ENCODE measurements at regions not wholly inside any gene's neighbourhood (a gene's known extent, or its start where the extent isn't known, plus 50 kb on each side); places are given as distances from the start of the nearest gene placed in this dataset.

GRCh38 chr9:99632349-99633038 is 189.2 kb upstream of the NR4A3 start:
- DNase-seq, result no peak

GRCh38 chr9:99633265-99633664 is 188.4 kb upstream of the NR4A3 start:
- Histone ChIP-seq H3K4me1 (ENCODE audit: low read depth) (no peaks in the 10 kb centered on the region), H3K4me3 (no peak overlapping the region), H3K36me3 (ENCODE audit: low read depth) (no peaks in the 10 kb centered on the region), H3K9me3 (no peaks in the 10 kb centered on the region)
- no peak for TF ChIP-seq CTCF (IDR thresholded peaks at IDR 0.05)
- DNase-seq (no peak), ATAC-seq (no peak)
- intact Hi-C loops (cut with DNase I, micrococcal nuclease), result no loop called here

More at GRCh38 chr9:99632349-99633038, 189.2 kb upstream of the NR4A3 start:
- no peak for ATAC-seq
- H3K9me3 ChIP-seq, result no peaks in the 10 kb centered on the region
- no peak overlapping the region for H3K4me3 ChIP-seq
- intact Hi-C loops (cut with DNase I, micrococcal nuclease), result no loop called here
- no peak for TF ChIP-seq CTCF (IDR thresholded peaks at IDR 0.05)
- no peaks in the 10 kb centered on the region for H3K4me1 ChIP-seq (ENCODE audit: low read depth)
- H3K36me3 ChIP-seq (ENCODE audit: low read depth), result no peaks in the 10 kb centered on the region

- intact Hi-C loops (cut with DNase I, micrococcal nuclease), result no loop called here
- DNase-seq (no peak), ATAC-seq (no peak)
- no peaks in the 10 kb centered on the region for H3K9me3 ChIP-seq
- no peaks in the 10 kb centered on the region for H3K4me1 ChIP-seq (ENCODE audit: low read depth)
- no peak for TF ChIP-seq CTCF (IDR thresholded peaks at IDR 0.05)
- no peak overlapping the region for H3K4me3 ChIP-seq
- no peaks in the 10 kb centered on the region for H3K36me3 ChIP-seq (ENCODE audit: low read depth)
Observed at GRCh38 chr9:99634186-99634585, 187.5 kb upstream of the NR4A3 start.

- no peaks in the 10 kb centered on the region for H3K9me3 ChIP-seq
Observed at GRCh38 chr9:99635032-99635431, 186.7 kb upstream of the NR4A3 start.

GRCh38 chr9:99637641-99638040 is 184.0 kb upstream of the NR4A3 start:
- ATAC-seq, result no peak
- no peaks in the 10 kb centered on the region for H3K36me3 ChIP-seq (ENCODE audit: low read depth)
- intact Hi-C loops (cut with DNase I, micrococcal nuclease), result no loop called here
- H3K9me3 ChIP-seq, result peaks cover 3% of the 10 kb centered on the region
- no peaks in the 10 kb centered on the region for H3K4me1 ChIP-seq (ENCODE audit: low read depth)
- no peak for TF ChIP-seq CTCF (IDR thresholded peaks at IDR 0.05)
- H3K4me3 ChIP-seq, result no peak overlapping the region
- DNase-seq, result no peak

More at GRCh38 chr9:99635032-99635431, 186.7 kb upstream of the NR4A3 start:
- Histone ChIP-seq H3K4me1 (ENCODE audit: low read depth) (no peaks in the 10 kb centered on the region), H3K4me3 (no peak overlapping the region), H3K36me3 (ENCODE audit: low read depth) (no peaks in the 10 kb centered on the region)
- no peak for DNase-seq
- no peak for ATAC-seq
- intact Hi-C loops (cut with DNase I, micrococcal nuclease), result no loop called here
- no peak for TF ChIP-seq CTCF (IDR thresholded peaks at IDR 0.05)

GRCh38 chr9:99638971-99639370 is 182.7 kb upstream of the NR4A3 start:
- no peak for ATAC-seq
- H3K4me1 ChIP-seq (ENCODE audit: low read depth), result no peaks in the 10 kb centered on the region

More at GRCh38 chr9:99638971-99639370, 182.7 kb upstream of the NR4A3 start:
- intact Hi-C loops (cut with DNase I, micrococcal nuclease), result no loop called here
- no peak for DNase-seq
- Histone ChIP-seq H3K9me3 (peaks cover 3% of the 10 kb centered on the region), H3K36me3 (ENCODE audit: low read depth) (no peaks in the 10 kb centered on the region), H3K4me3 (no peak overlapping the region)
- TF ChIP-seq CTCF (IDR thresholded peaks at IDR 0.05), result no peak
